HG03097 (cell line): ENCODE measurements at regions not wholly inside any gene's neighbourhood (a gene's known extent, or its start where the extent isn't known, plus 50 kb on each side); places are given as distances from the start of the nearest gene placed in this dataset.
"Not testable (repeated sequence)": the region's sequence is repeated elsewhere in the genome, so short reads cannot be mapped to it uniquely, and the experiment has no call there.

Source experiments
- ATAC-seq: cut with Tn5 transposase; IDR thresholded peaks from one replicate; pipeline ENCODE4 v1.9.1; 2021; ENCODE audit not compliant: unreplicated experiment, low FRiP score

GRCh38 chrX:45527834-45528233 is 327.2 kb upstream of the DIPK2B start:
- no peak for ATAC-seq

GRCh38 chrX:45524805-45525204 is 324.1 kb upstream of the DIPK2B start:
- no peak for ATAC-seq

- ATAC-seq = no peak
Measured at GRCh38 chrX:45524296-45524695, 323.6 kb upstream of the DIPK2B start.

- ATAC-seq = no peak
Measured at GRCh38 chrX:45518552-45518951, 317.9 kb upstream of the DIPK2B start.

- no peak for ATAC-seq
Measured at GRCh38 chrX:45517090-45517973, 316.7 kb upstream of the DIPK2B start.

GRCh38 chrX:45515262-45516215 is 314.9 kb upstream of the DIPK2B start:
- ATAC-seq = no peak

GRCh38 chrX:45513042-45513441 is 312.4 kb upstream of the DIPK2B start:
- ATAC-seq = no peak

- no peak for ATAC-seq
Measured at GRCh38 chrX:45508454-45508853, 307.8 kb upstream of the DIPK2B start.

- no peak for ATAC-seq
Measured at GRCh38 chrX:45506149-45506730, 305.6 kb upstream of the DIPK2B start.

- no peak for ATAC-seq
Measured at GRCh38 chrX:45505214-45505613, 304.5 kb upstream of the DIPK2B start.

GRCh38 chrX:45503787-45504362 is 303.2 kb upstream of the DIPK2B start:
- ATAC-seq = not testable (repeated sequence)

- no peak for ATAC-seq
Measured at GRCh38 chrX:45502396-45502795, 301.7 kb upstream of the DIPK2B start.

- ATAC-seq = no peak
Measured at GRCh38 chrX:45497290-45497689, 296.6 kb upstream of the DIPK2B start.

GRCh38 chrX:45485719-45486118 is 285.0 kb upstream of the DIPK2B start:
- ATAC-seq = no peak

GRCh38 chrX:45479835-45480422 is 279.3 kb upstream of the DIPK2B start:
- ATAC-seq = no peak

GRCh38 chrX:45479196-45479834 is 278.6 kb upstream of the DIPK2B start:
- ATAC-seq = no peak

- ATAC-seq = no peak
Measured at GRCh38 chrX:45472968-45473367, 272.3 kb upstream of the DIPK2B start.

GRCh38 chrX:45467537-45467936 is 266.9 kb upstream of the DIPK2B start:
- not testable (repeated sequence) for ATAC-seq

- not testable (repeated sequence) for ATAC-seq
Measured at GRCh38 chrX:45455732-45456131, 255.1 kb upstream of the DIPK2B start.

- no peak for ATAC-seq
Measured at GRCh38 chrX:45454290-45454689, 253.6 kb upstream of the DIPK2B start.
